CD4-positive, alpha-beta memory T cell (primary cell): ENCODE measurements at regions not wholly inside any gene's neighbourhood (a gene's known extent, or its start where the extent isn't known, plus 50 kb on each side); places are given as distances from the start of the nearest gene placed in this dataset.

Experiments
- CTCF ChIA-PET: fragments of 350-600 bp; sonication (Branson Sonifier 250); formaldehyde crosslinking; loops from one replicate; lab custom pipeline; 2021; ENCODE audit warnings: inconsistent platforms; ENCODE audit not compliant: partially characterized antibody; lab: Charles Lee
- POLR2A ChIA-PET: fragments of 350-600 bp; sonication (Branson Sonifier 250); formaldehyde crosslinking; loops from one replicate; lab custom pipeline; 2021; ENCODE audit not compliant: partially characterized antibody; lab: Charles Lee
- DNase-seq, 5 donors: peaks; one replicate each; pipeline versions ENCODE4 v3.0.0 to v3.0.0-alpha.2; 2020 to 2022; ENCODE audit warnings: mixed read lengths in 1 of 5
- H3K27ac ChIP-seq: one replicate; pipeline ENCODE4 v1.7.0; 2013; ENCODE audit warnings: low read depth, low read length
- H3K27me3 ChIP-seq: 2 replicates; pipeline ENCODE4 v1.7.0; 2013; ENCODE audit warnings: mild to moderate bottlenecking, low read length, moderate library complexity; ENCODE audit not compliant: insufficient read depth
- H3K36me3 ChIP-seq: 2 replicates; pipeline ENCODE4 v1.7.0; 2013; ENCODE audit warnings: mild to moderate bottlenecking, low read length, moderate library complexity; ENCODE audit not compliant: insufficient read depth
- H3K4me1 ChIP-seq: 2 replicates; pipeline ENCODE4 v1.7.0; 2013; ENCODE audit warnings: mild to moderate bottlenecking, low read length, moderate library complexity; ENCODE audit not compliant: insufficient read depth
- H3K4me3 ChIP-seq, 2 donors: one replicate each; pipeline ENCODE4 v1.7.0; 2013; ENCODE audit warnings: low read length in 2 of 2, mild to moderate bottlenecking in 1 of 2
- H3K9me3 ChIP-seq, 2 donors: one replicate each; pipeline ENCODE4 v1.7.0; 2013; ENCODE audit warnings: low read length in 2 of 2, control low read depth in 1 of 2; ENCODE audit not compliant: control insufficient read depth in 1 of 2
- H3K27ac Mint-ChIP-seq, 7 donors: one replicate each; pipeline ENCODE4 v1.8.0; 2020 to 2021; ENCODE audit warnings: mixed read lengths in 7 of 7, mild to moderate bottlenecking in 6 of 7, inconsistent platforms in 3 of 7, moderate library complexity in 3 of 7
- H3K27me3 Mint-ChIP-seq, 2 donors: one replicate each; pipeline ENCODE4 v1.8.0; 2020 to 2021; ENCODE audit warnings: mixed read lengths in 2 of 2
- H3K36me3 Mint-ChIP-seq, 2 donors: one replicate each; pipeline ENCODE4 v1.8.0; 2020 to 2021; ENCODE audit warnings: mixed read lengths in 2 of 2, inconsistent platforms in 1 of 2, mild to moderate bottlenecking in 1 of 2
- H3K4me1 Mint-ChIP-seq, 4 donors: one replicate each; pipeline ENCODE4 v1.8.0; 2020 to 2021; ENCODE audit warnings: mixed read lengths in 4 of 4, mild to moderate bottlenecking in 1 of 4
- H3K4me3 Mint-ChIP-seq, 8 donors: one replicate each; pipeline ENCODE4 v1.8.0; 2020 to 2021; ENCODE audit warnings: mixed read lengths in 8 of 8, mild to moderate bottlenecking in 7 of 8, moderate library complexity in 6 of 8, inconsistent platforms in 3 of 8
- H3K9me3 Mint-ChIP-seq, 8 donors: one replicate each; pipeline ENCODE4 v1.8.0; 2020 to 2021; ENCODE audit warnings: mixed read lengths in 8 of 8, mild to moderate bottlenecking in 5 of 8, inconsistent platforms in 3 of 8, moderate library complexity in 1 of 8
- intact Hi-C: fragments of 100-400 bp; cut with micrococcal nuclease; formaldehyde crosslinking; loops from one replicate; pipeline ENCODE4 v1.15.1; 2023

DNA sequence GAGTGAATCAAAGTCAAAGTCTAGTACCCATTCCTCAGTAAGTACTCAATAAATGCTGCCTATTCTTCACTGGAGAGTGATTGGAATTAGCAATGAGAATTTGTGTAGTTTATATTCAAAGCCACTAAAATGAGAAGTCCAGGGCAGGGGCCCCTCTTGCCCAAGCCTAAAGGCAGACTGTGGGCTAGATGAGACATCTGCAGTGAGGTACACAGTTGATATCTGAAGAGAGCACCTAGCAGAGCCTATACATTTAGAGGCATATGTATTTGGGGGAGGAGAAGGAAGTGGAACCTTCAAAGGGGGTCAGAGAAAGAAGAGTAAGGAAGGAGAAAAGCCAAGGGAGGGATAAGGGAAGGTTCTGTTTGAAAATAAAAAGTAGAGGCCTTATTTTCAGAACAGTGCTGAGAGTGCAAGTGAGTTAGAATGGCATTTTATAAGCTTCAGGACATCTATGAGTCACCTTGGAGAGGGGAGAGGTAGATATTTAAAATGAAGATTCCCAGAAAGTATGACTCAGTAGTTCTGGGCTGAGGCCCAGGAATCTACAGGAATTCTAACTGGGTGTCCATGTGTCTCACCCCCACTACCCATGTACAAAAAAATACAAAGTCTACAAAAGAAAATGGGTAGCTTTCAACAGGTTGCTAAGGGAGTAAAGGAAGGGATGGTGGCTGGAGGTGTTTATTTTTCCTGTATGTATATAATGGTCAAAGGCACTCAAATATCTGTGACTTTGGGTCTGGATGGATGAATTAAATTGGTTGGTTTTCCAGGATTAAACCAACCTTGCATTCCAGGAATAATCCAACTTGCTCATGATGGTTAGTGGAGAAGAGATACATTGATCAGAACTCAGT, 135.1 kb downstream of the ZFP64 start:
- Histone ChIP-seq H3K27me3 (no peaks in the 10 kb centered on the region), H3K4me1 (no peaks in the 10 kb centered on the region), H3K36me3 (no peaks in the 10 kb centered on the region), H3K27ac (no peak overlapping the region), H3K9me3 (no peaks in the 10 kb centered on the region), H3K4me3 (no peak overlapping the region)
- no peak for DNase-seq
- H3K27ac Mint-ChIP-seq, result no peak overlapping the region
- H3K36me3 Mint-ChIP-seq, result peaks cover 10 to 11% of the 10 kb centered on the region in 2 donors
- H3K27me3 Mint-ChIP-seq, result no peaks in the 10 kb centered on the region
- H3K4me1 Mint-ChIP-seq, result no peaks in the 10 kb centered on the region
- ChIA-PET CTCF (no interaction called here), POLR2A (no interaction called here)
- H3K9me3 Mint-ChIP-seq, result peaks cover 3 to 30% (median 15%) of the 10 kb centered on the region in 8 donors
- intact Hi-C loops, result no loop called here
- H3K4me3 Mint-ChIP-seq, result no peak overlapping the region

DNA sequence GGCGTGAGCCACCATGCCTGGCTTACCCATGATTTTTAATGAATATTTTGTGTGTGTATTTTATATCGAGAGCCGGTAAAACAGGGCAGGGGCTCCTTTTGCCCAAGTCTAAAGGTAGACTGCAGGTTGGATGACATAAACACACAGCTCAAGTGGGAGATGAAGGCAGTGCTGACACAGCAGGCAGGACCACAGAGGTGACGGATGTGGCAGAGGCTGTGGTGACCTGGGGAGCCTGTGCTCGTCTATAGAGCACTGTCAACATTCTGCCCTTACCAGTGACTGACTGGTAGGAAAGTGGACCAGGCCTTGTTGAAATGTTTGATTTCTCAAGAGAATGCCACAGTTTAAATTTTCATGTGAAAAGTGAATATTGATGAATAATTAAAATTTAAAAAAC, 137.5 kb downstream of the ZFP64 start:
- H3K27ac Mint-ChIP-seq, result peak overlapping the region in 1 of 7 donors; percentile 16
- intact Hi-C loops, result no loop called here
- Histone ChIP-seq H3K4me1 (no peaks in the 10 kb centered on the region), H3K27me3 (no peaks in the 10 kb centered on the region), H3K27ac (no peak overlapping the region), H3K36me3 (no peaks in the 10 kb centered on the region), H3K4me3 (no peak overlapping the region), H3K9me3 (no peaks in the 10 kb centered on the region)
- peaks cover 0 to 2% (median 0%) of the 10 kb centered on the region in 4 donors for H3K4me1 Mint-ChIP-seq
- ChIA-PET CTCF (no interaction called here), POLR2A (no interaction called here)
- H3K27me3 Mint-ChIP-seq, result no peaks in the 10 kb centered on the region
- peak in 4 of 5 donors; percentile 17 to 47 (median 36) for DNase-seq
- peak overlapping the region in 3 of 8 donors; percentile 4 to 28 (median 7) for H3K4me3 Mint-ChIP-seq
- H3K36me3 Mint-ChIP-seq, result peaks cover 10 to 11% of the 10 kb centered on the region in 2 donors
- H3K9me3 Mint-ChIP-seq, result peaks cover 3 to 26% (median 15%) of the 10 kb centered on the region in 8 donors

DNA sequence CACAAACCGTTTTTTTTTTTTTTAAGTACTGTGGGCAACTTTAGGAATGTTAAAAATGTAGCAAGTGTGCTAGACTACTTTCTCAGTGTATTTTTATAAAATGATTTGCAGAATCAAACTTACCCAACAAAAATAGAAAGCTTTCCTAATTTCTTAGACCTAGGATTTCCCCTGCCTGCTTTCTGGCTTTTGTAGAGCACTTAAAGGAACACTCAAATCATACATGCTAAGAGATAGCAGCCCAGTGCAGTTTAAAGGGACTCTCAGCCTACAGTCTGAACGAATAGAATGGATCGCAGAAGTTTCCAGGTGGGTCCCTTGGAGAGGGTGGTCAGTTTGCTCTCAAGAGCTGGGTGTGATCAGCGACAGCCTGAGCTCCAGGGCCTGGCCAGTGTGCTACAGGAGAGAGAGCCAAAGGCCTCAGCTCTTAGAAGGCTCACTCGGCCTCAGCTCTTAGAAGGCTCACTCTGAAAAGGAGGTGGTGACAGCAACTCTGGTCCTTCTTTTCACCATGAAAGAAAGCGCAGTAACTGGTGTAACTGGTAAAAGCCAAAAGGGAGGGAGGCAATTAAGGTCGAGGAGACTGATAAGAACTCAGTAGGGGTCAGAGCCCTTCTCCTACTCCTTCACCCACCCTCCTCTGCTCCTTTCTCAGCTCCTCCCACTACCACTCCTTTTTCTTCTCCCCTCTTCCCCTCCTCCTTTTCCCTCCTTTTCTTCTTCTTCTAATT, 142.4 kb downstream of the ZFP64 start:
- H3K27me3 Mint-ChIP-seq, result peaks cover 0 to 2% of the 10 kb centered on the region in 2 donors
- ChIA-PET POLR2A (no interaction called here), CTCF (no interaction called here)
- Histone ChIP-seq H3K4me1 (peaks cover 14% of the 10 kb centered on the region), H3K4me3 (no peak overlapping the region), H3K9me3 (no peaks in the 10 kb centered on the region), H3K36me3 (no peaks in the 10 kb centered on the region), H3K27ac (no peak overlapping the region), H3K27me3 (no peaks in the 10 kb centered on the region)
- no peak overlapping the region for H3K27ac Mint-ChIP-seq
- no peak overlapping the region for H3K4me3 Mint-ChIP-seq
- no peaks in the 10 kb centered on the region for H3K36me3 Mint-ChIP-seq
- DNase-seq, result no peak
- peaks cover 11 to 20% (median 15%) of the 10 kb centered on the region in 4 donors for H3K4me1 Mint-ChIP-seq
- no peaks in the 10 kb centered on the region for H3K9me3 Mint-ChIP-seq
- intact Hi-C loops, result no loop called here

DNA sequence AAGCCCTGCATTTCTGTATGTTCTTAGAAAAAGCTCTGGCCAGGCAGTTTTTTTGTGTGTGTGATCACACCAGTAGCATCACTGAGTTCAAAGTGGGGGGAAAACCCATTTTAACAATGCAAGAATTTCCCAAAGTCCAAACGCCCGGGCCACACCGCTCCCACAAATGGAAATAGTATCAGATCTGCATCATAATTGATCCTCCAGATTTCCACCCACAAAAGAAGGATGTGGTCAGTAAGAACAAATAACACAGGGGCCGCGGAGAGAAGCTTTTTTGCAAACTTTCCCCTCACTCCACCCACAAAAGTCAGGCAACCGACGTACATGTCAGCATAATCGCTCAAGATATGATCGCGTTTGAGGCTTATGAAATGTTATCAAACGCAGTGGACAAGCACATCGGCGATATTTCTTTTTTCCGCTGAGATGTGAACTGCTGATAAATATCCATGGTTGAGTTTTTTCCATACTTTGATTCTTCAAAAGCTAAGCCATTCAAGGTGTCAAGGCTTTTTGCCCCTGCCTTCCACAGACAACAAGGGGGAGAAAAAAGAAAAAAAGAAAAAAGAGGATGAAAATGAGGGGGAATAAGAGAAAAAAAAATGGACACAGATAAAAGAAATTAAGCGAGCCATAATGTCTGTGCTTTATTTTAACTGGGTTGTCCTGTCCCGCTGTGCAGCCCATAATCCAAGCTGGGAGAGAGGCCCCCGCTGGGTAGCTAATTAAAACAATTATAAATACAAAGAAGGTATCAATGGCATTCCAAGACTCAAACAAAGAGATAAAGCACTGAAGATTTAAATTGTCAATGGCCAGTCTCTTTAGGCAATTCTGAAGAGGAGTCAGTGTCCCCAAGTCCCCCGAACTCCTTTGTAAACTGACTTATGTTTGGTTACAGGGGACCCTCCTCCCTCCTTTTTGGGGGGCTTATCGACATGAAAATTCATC, 143.5 kb downstream of the ZFP64 start:
- peak; percentile 14 to 54 (median 30) for DNase-seq
- intact Hi-C loops, result no loop called here
- Mint-ChIP-seq H3K4me1 (peaks cover 11 to 20% (median 15%) of the 10 kb centered on the region in 4 donors), H3K36me3 (no peaks in the 10 kb centered on the region), H3K27me3 (peaks cover 0 to 3% of the 10 kb centered on the region in 2 donors), H3K27ac (peak overlapping the region in 3 of 7 donors; percentile 50 to 77 (median 76)), H3K4me3 (peak overlapping the region in 4 of 8 donors; percentile 18 to 53 (median 36)), H3K9me3 (no peaks in the 10 kb centered on the region)
- H3K4me1 ChIP-seq, result peaks cover 14% of the 10 kb centered on the region
- POLR2A ChIA-PET, result interaction anchor here (1.1 kb wide), 1 partner anchor 10 kb away, joined by 3 read pairs; no protein-coding TSS in a partner anchor
- H3K27ac ChIP-seq, result no peak overlapping the region
- no peaks in the 10 kb centered on the region for H3K27me3 ChIP-seq
- H3K4me3 ChIP-seq, result no peak overlapping the region
- CTCF ChIA-PET, result no interaction called here
- no peaks in the 10 kb centered on the region for H3K36me3 ChIP-seq
- H3K9me3 ChIP-seq, result no peaks in the 10 kb centered on the region

DNA sequence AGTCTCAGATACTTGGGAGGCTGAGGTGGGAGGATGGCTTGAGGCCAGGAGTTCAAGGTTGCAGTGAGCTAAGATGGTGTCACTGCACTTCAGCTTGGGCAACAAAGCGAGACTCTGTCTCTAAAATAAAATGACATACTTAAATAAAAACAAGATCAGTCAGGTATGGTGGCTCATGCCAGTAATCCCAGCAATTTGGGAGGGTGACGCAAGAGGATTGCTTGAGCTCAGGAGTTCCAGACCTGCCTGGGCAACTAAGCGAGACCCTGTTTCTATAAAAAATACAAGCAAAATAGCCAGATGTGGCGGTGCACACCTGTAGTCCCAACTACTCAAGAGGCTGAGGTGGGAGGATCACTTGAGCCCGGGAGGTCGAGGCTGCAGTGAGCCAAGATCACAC, 149.6 kb downstream of the ZFP64 start:
- peaks cover 0 to 3% of the 10 kb centered on the region in 2 donors for H3K27me3 Mint-ChIP-seq
- no peaks in the 10 kb centered on the region for H3K4me1 ChIP-seq
- CTCF ChIA-PET, result no interaction called here
- POLR2A ChIA-PET, result no interaction called here
- no peaks in the 10 kb centered on the region for H3K36me3 ChIP-seq
- intact Hi-C loops, result no loop called here
- H3K9me3 ChIP-seq, result no peaks in the 10 kb centered on the region
- no peak overlapping the region for H3K27ac ChIP-seq
- DNase-seq, result no peak
- no peak overlapping the region for H3K4me3 ChIP-seq
- H3K27ac Mint-ChIP-seq, result no peak overlapping the region
- no peaks in the 10 kb centered on the region for H3K36me3 Mint-ChIP-seq
- no peaks in the 10 kb centered on the region for H3K27me3 ChIP-seq
- peaks cover 0 to under 1% (median 0%) of the 10 kb centered on the region in 4 donors for H3K4me1 Mint-ChIP-seq
- H3K9me3 Mint-ChIP-seq, result no peaks in the 10 kb centered on the region
- H3K4me3 Mint-ChIP-seq, result no peak overlapping the region

DNA sequence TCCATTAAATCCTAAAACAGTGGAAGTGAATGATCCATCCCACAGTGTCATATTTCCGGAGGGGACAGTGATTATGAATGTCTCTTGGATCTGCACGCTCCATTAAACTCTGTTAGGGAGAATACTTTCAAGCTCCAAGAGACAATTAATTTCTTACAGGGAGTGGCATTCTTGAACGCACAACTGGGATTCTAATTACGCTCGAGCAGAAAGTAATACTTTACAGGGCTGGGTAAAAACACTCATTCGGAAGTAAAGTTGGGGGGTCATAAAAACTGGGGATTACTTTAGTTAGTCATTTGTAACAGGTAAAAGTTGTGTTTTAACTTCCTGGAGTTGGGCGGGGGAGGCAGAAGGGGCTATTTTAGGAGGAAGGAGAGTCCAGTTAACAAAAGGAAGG, 151.8 kb downstream of the ZFP64 start:
- ChIA-PET CTCF (no interaction called here), POLR2A (no interaction called here)
- no peaks in the 10 kb centered on the region for H3K27me3 ChIP-seq
- H3K4me1 Mint-ChIP-seq, result no peaks in the 10 kb centered on the region
- no peak overlapping the region for H3K27ac ChIP-seq
- no peaks in the 10 kb centered on the region for H3K9me3 ChIP-seq
- peaks cover 0 to 3% of the 10 kb centered on the region in 2 donors for H3K27me3 Mint-ChIP-seq
- no peaks in the 10 kb centered on the region for H3K9me3 Mint-ChIP-seq
- no peak overlapping the region for H3K4me3 ChIP-seq
- no peak overlapping the region for H3K27ac Mint-ChIP-seq
- no peaks in the 10 kb centered on the region for H3K4me1 ChIP-seq
- H3K36me3 ChIP-seq, result no peaks in the 10 kb centered on the region
- no peaks in the 10 kb centered on the region for H3K36me3 Mint-ChIP-seq
- no peak overlapping the region for H3K4me3 Mint-ChIP-seq
- DNase-seq, result no peak
- intact Hi-C loops, result no loop called here
